Germinal center (tissue), 1 donor: ENCODE measurements at regions not wholly inside any gene's neighbourhood (a gene's known extent, or its start where the extent isn't known, plus 50 kb on each side); places are given as distances from the start of the nearest gene placed in this dataset.

Experiments
- DNase-seq: peaks from one replicate; pipeline ENCODE4 v3.0.0; 2012; ENCODE audit warnings: mixed read lengths, low spot score

DNA sequence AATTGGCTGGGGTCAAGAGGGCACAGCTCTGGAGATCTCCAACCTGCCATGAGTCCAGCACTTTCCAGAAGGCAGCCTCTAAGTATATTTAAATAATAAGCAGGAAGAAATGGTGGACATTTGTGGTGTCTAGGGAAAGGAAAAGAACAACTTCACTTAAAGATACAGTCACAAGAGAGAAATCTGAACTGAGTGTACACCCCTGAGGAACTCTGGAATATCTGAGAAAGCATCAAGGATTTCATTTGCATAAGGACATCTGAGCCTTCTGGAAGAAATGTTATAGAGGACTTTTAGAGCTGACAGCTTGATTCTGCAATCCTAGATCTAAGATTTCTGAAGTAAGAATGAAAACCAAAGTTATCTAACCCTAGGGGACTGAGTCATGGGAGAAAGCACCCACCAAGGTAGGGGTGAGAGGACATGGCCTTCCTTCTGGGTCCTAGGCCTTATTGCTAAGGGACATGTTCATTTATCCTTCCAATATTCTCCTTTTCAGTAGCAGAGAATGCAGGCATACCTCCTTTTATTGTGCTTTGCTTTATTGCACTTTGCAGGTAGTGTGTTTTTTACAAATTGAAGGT is 253.4 kb upstream of the SLC24A2 start:
- DNase-seq = no peak

DNA sequence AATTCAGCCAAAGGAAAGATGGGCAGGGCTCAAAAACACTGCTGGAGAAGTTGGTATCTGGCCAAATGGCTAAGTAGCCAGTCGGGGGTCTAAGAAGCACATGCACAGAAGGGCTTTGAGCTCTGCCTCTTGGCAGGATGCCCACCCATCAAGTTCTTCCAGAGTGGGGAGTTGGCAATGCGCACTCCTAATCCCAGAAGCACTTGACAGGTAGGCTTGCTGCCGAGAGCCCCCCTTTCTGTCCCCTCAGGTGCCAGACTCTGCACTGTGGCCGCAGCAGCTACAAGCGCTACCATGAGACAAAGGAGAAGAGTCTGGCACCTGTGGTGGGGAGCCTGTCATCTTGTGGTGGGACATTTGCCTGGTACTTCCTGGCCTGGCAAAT is 252.9 kb upstream of the SLC24A2 start:
- no peak for DNase-seq

DNA sequence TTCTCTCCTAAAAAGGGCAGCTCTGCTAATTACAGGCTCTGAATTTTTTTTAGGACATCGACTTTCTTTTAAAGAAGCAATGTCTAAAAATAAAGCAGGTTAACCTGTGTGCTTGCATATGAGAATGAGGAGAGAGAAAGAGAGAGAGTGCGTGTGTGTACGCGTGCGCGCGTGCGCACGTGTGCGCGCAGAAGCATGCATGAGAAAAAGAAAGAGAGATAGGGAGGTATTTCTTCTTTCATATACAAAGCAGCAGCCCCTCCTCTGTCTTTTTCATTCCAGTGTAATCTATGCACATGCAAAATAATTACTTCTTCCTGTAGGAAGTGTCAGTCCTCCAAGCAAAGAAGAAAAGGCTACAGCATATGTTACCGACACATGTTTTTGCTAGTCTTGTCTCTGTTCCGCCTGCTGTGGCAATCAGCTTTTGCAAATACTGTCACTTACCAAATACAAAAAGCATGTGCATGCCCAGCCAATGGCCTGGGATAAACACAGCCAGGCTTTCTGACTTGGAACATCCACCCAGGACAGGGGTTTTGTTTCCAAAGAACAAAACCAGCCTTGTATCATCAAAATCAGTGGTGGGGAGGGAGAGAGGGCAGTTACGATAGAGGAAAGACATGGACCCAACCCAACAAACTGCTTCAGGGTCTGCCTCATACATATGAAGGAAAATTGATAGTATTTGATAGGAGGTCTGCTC is 252.3 kb upstream of the SLC24A2 start:
- no peak for DNase-seq

DNA sequence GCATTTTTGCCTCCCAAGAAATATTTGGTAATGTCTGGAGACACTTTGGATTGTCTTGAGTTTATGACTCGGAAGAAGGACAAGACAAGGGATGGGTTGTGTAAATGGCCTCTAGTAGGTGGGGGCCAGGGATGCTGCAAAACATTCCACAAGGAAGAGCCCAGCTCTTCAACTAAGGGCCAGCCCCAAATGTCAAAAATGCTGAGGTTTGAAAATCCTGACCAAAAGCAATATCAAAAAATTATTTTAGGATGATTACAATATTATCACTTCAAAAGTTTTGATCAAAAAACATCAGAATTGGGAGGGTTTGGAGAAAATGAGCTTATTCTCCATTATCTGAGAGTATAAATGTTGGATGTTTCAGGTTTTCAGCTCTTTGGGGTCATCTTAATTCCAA is 248.9 kb upstream of the SLC24A2 start:
- no peak for DNase-seq

- no peak for DNase-seq
These were observed 244.7 kb upstream of the SLC24A2 start for GRCh38 chr9:20033511-20033910.

DNA sequence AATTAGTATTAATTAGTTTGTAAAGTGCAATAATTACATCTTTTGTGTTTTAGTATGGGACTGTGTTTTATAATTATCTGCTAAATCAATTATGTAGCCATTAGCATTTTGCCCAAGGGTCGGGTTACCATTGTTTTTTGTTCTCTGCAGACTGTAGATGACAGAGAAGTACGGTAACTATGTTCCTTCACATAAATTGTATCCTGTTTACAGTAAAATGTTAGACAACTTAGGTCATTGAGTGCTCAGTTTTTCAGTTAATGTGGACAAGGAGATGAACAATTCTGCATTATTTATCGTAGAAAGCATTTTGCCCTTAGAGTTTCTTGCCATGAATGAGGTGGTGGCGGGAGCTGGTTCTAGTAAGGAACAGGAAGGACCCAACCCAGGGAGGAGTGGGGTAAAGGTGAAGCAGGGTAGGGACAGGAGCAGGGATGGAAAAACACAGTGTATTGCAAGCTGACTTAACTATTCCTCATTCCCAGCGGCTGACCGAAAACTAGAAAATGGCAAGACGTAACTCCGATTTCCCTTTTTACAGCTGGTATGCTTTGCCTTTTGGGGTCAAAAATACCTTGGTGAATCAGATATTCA is 243.7 kb upstream of the SLC24A2 start:
- DNase-seq = no peak

- DNase-seq = no peak
These were observed 243.0 kb upstream of the SLC24A2 start for GRCh38 chr9:20031836-20032235.

DNA sequence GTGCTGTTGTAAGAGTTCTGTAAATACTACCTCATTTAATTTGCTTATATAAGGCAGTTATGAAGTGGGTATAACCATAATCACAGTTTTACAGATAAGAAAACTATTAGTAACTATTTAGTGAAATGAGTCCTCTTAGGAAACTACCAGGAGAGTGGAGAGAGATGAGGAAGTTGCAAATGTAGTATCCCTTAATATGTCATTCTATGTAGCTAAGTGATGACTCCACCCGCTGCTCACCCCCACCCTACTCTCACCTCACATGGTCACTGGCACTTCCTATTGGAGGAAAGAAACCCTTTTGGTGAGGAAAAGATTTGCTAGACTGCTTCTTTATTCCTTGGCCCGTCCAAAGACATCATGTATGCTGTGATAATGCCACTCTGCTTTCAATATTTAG is 241.8 kb upstream of the SLC24A2 start:
- no peak for DNase-seq

DNA sequence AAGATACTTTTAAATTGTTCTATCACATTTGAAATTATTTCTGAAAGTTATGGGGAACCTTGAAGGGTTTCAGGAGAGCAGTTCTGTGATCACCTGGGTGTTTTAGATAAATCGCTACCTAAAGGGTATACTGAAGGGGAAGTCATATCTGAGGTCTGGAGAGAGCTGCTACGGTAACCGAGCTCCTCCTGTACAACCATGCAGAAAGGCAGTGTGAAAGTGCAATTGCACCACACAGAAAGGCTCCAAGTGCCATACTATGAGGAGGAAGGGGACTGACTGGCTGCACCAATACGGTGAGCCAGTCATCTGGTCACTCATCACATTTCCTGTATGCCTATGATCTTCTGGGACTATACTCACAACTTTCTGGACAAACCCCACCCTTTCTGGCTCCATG is 241.4 kb upstream of the SLC24A2 start:
- DNase-seq = no peak

DNA sequence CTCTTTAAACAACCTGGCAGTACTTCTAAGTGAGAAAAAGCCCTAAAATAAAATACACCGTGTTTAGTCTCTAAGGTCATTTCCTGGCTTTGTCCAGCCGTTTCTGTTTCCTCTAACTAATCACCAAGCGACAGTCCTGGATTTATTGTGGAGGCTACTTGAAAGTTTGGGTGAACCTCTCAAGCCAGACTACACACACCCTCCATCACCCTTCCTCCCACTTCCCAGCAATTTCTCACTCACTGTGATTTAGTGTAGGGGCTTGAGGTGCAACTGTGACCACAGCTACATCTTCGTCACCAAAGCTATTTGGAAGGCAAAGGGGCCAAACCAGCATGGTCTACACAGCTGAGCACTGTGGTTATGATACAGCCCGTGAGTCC is 240.0 kb upstream of the SLC24A2 start:
- DNase-seq = no peak

DNA sequence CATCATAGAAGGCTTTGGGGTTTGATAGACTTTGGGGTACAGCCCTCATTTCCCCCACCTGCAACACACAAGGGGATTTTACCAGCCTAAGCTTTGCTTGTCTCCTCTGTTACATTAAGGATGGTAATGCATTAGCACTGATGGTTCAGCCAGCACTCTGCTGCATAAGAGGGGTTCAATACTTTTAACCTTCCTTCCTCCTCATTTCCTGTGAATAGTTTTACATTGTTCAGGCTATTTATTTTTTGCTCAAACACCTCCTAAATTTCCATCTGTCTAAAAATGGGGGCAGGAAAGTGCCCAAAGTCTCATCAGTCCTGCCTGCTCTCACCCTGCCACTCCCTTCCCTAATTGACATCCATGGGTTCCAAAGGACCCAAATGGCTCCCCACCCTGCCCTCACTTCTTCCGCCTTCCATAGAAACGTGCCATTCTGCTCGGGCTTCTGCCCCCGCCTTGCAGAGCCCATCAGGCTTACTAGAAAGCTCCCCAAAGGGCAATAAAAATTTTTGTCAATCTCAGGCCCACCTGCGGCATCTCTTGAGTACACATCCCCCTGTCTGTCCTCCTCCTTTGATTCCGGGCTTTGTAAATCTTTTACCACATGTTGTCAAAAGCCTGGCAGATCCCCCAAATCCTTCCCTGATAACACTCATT is 239.5 kb upstream of the SLC24A2 start:
- DNase-seq = no peak

DNA sequence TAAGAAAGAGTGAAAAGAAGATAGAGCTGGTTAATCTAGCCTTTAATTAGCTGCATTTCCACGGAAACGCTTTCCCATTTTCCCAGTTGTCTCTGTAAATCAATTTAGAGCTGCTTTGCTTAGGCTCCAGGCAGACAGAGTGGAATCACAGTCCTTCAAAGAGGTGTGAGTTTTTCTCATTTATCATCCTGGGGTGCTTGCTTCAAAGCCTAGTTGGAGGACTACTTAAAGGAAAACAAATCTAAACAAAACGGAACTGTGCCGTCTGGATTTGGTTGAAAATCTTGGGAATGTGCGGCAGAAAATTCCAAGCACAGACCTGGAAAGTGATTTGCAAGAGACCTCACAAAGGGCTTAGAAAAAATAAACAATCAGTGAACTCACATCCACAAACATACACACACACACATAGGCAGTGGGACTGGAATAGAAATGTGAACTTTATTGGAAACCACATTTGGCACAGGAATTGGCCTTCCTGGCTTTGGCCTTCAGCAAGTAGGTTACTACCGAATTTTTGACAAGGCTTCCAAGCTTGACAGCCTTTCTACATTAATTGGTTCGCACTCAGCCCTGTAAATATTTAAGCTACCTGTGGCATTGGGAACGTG is 235.2 kb upstream of the SLC24A2 start:
- DNase-seq = no peak

DNA sequence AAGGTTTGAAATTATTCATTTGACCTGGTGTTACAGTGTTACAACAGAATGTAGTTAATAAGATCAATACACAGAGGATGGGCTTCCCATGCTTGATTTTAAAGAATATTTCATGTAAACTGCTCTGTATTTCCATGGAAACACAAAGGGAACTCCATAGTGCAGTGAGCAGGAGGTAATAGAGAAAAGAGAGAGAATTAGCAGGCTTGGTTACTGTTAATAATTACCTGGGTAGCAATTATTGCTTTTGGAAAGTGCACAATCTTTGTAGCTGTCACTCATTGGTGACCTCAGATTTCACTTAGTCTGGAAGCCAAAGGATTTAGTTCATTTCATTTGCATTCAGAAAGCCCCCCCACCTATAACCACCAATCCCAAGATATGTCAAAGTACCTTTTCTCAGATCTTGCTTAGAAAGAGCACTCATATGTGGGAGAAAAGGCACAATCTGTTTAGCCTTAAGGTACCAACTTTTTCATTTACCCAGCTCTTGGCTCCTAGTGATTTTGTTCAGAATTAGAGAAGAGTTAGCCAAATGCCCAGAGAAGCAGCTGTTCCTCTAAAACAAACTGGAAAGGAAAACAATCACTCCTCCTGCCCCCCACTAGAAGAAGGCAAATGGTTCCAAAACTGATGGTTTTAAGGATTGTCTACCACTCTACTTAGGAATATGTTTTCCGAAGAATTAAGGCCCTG is 234.5 kb upstream of the SLC24A2 start:
- no peak for DNase-seq

DNA sequence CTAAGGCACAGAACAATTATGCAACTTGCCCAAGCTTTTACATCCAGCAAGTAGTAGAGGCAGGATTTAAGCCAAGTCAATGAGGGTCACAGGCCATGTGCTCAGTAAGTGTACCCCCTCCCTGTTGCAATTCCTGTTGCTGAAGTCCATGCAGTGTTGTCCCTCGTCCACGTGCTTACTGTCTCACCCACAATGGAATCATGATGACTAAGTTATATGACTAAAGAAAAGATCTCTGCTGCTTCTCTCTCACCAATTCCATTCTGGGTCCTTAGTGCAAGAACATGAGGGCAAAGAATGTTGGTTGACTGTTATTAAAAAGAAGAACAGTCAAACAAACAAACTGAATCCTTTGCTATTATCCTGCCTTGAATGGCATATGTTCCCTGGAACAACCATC is 233.6 kb upstream of the SLC24A2 start:
- DNase-seq = no peak

DNA sequence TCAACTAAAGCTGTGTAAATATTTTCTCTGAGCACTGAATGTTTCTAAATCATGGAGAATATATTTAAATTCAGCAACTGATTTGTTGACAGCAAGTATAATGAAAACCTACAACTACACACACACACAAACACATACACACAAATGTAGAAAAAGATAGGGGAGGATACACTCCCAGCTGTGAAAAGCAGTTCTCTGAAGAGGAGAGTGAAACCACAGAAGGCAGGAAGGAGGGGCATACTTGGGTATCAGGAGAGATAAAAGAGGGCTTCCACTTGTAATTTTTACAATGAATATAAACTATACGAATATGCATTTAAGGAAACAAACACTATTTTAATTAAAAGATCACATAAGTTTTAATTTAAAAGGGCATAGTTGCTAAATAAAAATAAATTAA is 227.8 kb upstream of the SLC24A2 start:
- DNase-seq = no peak

- no peak for DNase-seq
These were observed 226.6 kb upstream of the SLC24A2 start for GRCh38 chr9:20015427-20015931.

- no peak for DNase-seq
These were observed 225.3 kb upstream of the SLC24A2 start for GRCh38 chr9:20014168-20014567.

GRCh38 chr9:20012232-20012631 is 223.4 kb upstream of the SLC24A2 start:
- no peak for DNase-seq

GRCh38 chr9:20009606-20010005 is 220.8 kb upstream of the SLC24A2 start:
- no peak for DNase-seq

GRCh38 chr9:20002011-20002410 is 213.2 kb upstream of the SLC24A2 start:
- no peak for DNase-seq

- no peak for DNase-seq
These were observed 212.2 kb upstream of the SLC24A2 start for GRCh38 chr9:20001058-20001457.

GRCh38 chr9:19999491-20000057 is 210.7 kb upstream of the SLC24A2 start:
- DNase-seq = no peak
